ENCODE measurements at regions not wholly inside any gene's neighbourhood (a gene's known extent, or its start where the extent isn't known, plus 50 kb on each side); places are given as distances from the start of the nearest gene placed in this dataset.

- TF ChIP-seq CTCF (IDR thresholded peaks at IDR 0.05) (no peak), POLR2A (IDR thresholded peaks at IDR 0.05) (no peak), EP300 (IDR thresholded peaks at IDR 0.05) (no peak)
- H3K27ac ChIP-seq: no peak overlapping the region
- peaks cover 8% of the 10 kb centered on the region for H3K27me3 ChIP-seq
- no peak for DNase-seq (ENCODE audit: low spot score in 2 of 2)
- 67% methylated on average over 4 of the region's 4 CpGs for WGBS
- no peaks in the 10 kb centered on the region for H3K36me3 ChIP-seq
- no peak overlapping the region for H3K4me3 ChIP-seq
- peaks cover 11% of the 10 kb centered on the region for H3K4me1 ChIP-seq
- H3K9me3 ChIP-seq: no peaks in the 10 kb centered on the region
Measured at GRCh38 chr22:27439131-27439530, 362.4 kb downstream of the MN1 start.

- Histone ChIP-seq H3K27ac (no peak overlapping the region), H3K27me3 (peaks cover 8% of the 10 kb centered on the region), H3K9me3 (no peaks in the 10 kb centered on the region), H3K36me3 (no peaks in the 10 kb centered on the region), H3K4me1 (peaks cover 11% of the 10 kb centered on the region), H3K4me3 (no peak overlapping the region)
- no peak for DNase-seq (ENCODE audit: low spot score in 2 of 2)
- 60% methylated on average over 6 of the region's 6 CpGs for WGBS
- TF ChIP-seq POLR2A (IDR thresholded peaks at IDR 0.05) (no peak), EP300 (IDR thresholded peaks at IDR 0.05) (no peak), POLR2AphosphoS5 (IDR thresholded peaks at IDR 0.05) (no peak), CTCF (IDR thresholded peaks at IDR 0.05) (no peak)
Measured at GRCh38 chr22:27440304-27440865, 361.2 kb downstream of the MN1 start.

GRCh38 chr22:27441706-27442475, 359.7 kb downstream of the MN1 start:
- H3K27me3 ChIP-seq: peaks cover 8% of the 10 kb centered on the region
- H3K9me3 ChIP-seq: no peaks in the 10 kb centered on the region
- DNase-seq (ENCODE audit: low spot score in 2 of 2): no peak
- TF ChIP-seq POLR2AphosphoS5 (IDR thresholded peaks at IDR 0.05) (no peak), POLR2A (IDR thresholded peaks at IDR 0.05) (no peak), EP300 (IDR thresholded peaks at IDR 0.05) (no peak), CTCF (IDR thresholded peaks at IDR 0.05) (no peak)
- WGBS: 73% methylated on average over 22 of the region's 22 CpGs
- H3K27ac ChIP-seq: no peak overlapping the region
- H3K4me1 ChIP-seq: peaks cover 11% of the 10 kb centered on the region
- no peaks in the 10 kb centered on the region for H3K36me3 ChIP-seq
- no peak overlapping the region for H3K4me3 ChIP-seq

GRCh38 chr22:27443306-27443705, 358.2 kb downstream of the MN1 start:
- WGBS: 80% methylated on average over 7 of the region's 7 CpGs
- Histone ChIP-seq H3K4me1 (peaks cover 8% of the 10 kb centered on the region), H3K36me3 (no peaks in the 10 kb centered on the region), H3K4me3 (no peak overlapping the region), H3K9me3 (no peaks in the 10 kb centered on the region), H3K27me3 (peaks cover 8% of the 10 kb centered on the region), H3K27ac (no peak overlapping the region)
- no peak for DNase-seq (ENCODE audit: low spot score in 2 of 2)
- TF ChIP-seq POLR2A (IDR thresholded peaks at IDR 0.05) (no peak), POLR2AphosphoS5 (IDR thresholded peaks at IDR 0.05) (no peak), CTCF (IDR thresholded peaks at IDR 0.05) (no peak), EP300 (IDR thresholded peaks at IDR 0.05) (no peak)

DNA sequence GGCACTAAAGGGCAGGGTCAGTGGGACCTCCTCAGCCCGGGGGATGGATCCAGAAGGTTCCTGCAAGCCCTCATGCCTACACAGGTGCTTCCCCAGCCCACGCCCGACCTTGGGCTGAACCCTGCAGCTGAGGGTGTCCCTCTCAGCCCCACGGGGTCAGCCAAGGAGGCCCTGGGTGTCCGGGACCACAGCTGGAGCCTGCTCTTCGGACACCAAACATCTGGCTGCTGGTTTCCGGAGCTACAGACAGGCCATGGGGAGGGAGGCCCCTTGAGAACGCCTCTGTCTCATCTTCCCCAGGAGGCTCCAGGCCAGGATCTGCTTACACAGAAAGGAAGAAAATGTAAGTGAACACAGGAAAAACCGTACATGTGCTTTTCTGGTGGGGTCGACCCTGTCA, 355.7 kb downstream of the MN1 start:
- H3K4me3 ChIP-seq: no peak overlapping the region
- H3K9me3 ChIP-seq: no peaks in the 10 kb centered on the region
- no peaks in the 10 kb centered on the region for H3K4me1 ChIP-seq
- 84% methylated on average over 6 of the region's 10 CpGs for WGBS
- no peak for TF ChIP-seq CTCF (IDR thresholded peaks at IDR 0.05)
- no peak for TF ChIP-seq POLR2A (IDR thresholded peaks at IDR 0.05)
- no peak for TF ChIP-seq POLR2AphosphoS5 (IDR thresholded peaks at IDR 0.05)
- TF ChIP-seq EP300 (IDR thresholded peaks at IDR 0.05): no peak
- no peaks in the 10 kb centered on the region for H3K36me3 ChIP-seq
- no peak for DNase-seq (ENCODE audit: low spot score in 2 of 2)
- H3K27me3 ChIP-seq: peaks cover 7% of the 10 kb centered on the region
- no peak overlapping the region for H3K27ac ChIP-seq

Data from suprapubic skin (tissue), 4 donors.